Hematopoietic multipotent progenitor cell treated with erythropoietin and hydrocortisone succinate and interleukin-3 and kit ligand, for 8 days (in vitro differentiated cells): ENCODE measurements at regions not wholly inside any gene's neighbourhood (a gene's known extent, or its start where the extent isn't known, plus 50 kb on each side); places are given as distances from the start of the nearest gene placed in this dataset.

Source experiments
- DNase-seq: peaks from one replicate; pipeline ENCODE4 v3.0.0-alpha.2; 2015

DNA sequence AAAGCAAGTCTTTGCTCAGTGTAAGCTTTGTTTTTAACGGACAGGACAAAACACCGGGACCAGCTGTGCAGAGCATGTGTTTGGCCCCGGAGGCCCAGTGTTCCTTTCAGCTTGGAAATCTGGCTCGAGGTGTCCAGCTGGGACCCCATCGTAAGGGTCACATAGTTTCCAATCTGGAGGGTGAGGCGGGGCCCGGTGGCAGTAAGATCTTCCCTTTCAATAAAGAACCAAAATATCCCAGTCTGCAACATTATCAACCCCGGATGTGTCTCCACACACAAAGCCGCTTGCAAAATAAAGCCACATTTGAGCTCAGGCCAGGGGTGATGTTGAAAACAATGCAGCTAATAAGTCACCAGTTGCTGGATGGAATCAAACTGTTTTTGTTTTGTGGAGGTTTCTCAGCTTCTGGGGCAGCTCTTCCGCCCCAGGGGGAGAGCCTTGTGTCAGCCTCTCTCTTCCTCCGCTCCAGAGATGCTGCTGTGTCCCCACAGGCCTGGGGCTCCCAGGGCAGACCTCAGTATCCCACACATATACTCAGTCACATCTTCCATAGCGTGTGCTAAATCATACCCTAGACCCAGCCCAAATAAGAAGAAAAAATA lies 138.6 kb upstream of the GLI2 start:
- DNase-seq = no peak

DNA sequence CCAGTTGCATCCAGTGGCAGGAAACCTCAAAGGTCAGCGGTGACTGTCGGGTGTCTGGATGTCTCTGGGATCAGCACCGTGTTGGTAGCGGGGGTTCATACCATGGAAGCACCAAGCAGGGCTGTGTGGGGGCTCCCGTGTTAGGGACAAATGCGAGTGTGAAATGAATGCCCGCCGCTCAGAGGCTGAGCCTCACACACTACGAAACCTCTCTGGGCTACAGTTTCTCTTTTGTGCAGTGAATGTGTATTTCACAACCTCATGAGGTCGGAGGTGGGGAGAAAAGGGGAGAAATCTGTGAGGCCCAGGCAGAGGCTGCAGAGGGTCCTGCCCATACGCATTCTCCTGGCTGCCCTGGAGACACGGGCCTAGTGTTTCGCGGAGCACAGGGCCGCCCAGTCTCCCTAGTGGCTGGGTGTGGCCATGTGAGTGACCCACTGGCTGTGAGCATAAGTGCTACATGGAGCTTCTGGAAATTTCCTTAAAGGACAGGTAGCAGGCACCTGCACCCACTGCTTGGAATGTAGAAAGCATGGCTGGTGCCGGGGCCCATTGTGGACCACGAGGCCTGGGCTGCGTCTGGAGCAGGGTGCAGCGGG lies 138.0 kb upstream of the GLI2 start:
- DNase-seq = no peak

- DNase-seq = no peak
Measured at GRCh38 chr2:120598416-120598815, 137.3 kb upstream of the GLI2 start.

- no peak for DNase-seq
Measured at GRCh38 chr2:120599072-120599471, 136.6 kb upstream of the GLI2 start.

DNA sequence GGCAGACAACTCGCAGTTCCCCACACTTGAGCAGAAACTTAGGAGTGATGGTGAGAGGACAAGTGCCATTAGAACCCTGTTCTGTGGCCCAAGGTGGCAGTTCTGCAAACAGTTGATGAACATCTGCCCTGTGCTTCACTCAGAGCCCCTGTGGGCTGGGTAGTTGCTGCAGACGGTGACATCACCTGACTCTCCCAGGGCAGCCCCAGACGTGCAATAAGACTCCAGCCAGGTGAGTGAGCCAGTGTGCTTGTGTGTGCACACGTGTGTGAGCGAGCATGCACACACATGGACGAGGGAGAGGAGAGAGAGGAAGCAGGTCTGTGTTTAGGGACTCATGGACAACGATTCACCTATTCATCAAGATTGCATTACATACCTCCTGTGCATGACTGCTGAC lies 136.0 kb upstream of the GLI2 start:
- no peak for DNase-seq

- DNase-seq = no peak
Measured at GRCh38 chr2:120600335-120600734, 135.3 kb upstream of the GLI2 start.

DNA sequence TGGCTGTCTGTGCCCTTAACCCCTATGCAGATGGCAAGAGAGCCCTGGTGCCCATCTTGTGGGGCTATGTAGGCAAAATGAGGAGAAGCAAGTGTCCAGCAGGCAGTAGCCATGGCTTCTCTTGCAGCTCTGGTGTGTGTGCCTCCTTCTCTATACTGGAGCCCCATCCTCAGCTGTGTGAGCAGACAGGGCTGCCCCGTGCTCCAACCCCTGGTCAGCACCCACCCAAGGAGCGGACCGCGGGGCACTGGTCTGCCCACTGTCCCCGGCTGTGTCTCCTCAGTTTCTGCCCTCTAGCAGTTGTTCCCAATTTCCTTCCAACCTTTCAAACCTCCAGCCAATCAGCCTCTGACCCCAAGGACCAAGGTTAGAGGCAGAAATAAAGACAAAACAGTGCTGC lies 134.9 kb upstream of the GLI2 start:
- no peak for DNase-seq

DNA sequence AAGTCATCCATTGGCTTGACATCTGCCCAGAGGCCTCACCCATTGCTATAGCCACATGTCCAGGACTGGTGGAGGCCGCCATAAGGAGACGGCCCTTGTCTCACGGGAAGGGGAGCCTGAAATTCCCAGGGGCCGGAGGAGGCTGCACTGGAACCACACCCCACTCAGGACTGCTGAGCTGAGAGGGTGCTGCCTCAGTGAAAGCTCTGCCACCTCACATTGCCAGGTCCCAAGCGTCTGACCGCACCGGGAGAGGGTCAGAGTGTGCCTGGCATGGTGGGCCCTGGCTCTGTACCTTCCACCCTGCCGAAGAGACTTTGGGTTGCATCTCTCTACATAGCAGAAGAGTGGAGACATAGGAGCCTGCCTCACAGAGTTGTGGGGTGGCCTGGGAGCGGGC lies 134.1 kb upstream of the GLI2 start:
- DNase-seq = no peak

DNA sequence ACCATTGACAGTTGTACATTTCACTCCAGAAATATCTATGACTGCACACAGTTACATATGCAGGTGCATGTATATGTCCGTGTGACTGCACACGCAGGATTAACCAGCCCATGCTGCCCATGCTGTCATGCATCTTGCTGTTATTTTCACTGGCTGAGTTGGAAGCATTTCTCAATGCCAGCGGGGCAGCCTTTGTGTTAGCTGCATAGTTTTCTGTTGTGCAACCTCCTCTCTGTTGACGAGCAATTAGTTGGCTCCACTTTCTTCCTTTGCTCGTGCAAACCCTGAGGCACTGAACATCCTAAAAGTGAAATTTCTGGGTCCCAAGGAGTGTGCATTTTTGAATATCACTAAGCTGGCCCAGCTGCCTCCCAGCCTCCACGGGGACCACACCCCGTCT lies 133.4 kb upstream of the GLI2 start:
- DNase-seq = no peak

DNA sequence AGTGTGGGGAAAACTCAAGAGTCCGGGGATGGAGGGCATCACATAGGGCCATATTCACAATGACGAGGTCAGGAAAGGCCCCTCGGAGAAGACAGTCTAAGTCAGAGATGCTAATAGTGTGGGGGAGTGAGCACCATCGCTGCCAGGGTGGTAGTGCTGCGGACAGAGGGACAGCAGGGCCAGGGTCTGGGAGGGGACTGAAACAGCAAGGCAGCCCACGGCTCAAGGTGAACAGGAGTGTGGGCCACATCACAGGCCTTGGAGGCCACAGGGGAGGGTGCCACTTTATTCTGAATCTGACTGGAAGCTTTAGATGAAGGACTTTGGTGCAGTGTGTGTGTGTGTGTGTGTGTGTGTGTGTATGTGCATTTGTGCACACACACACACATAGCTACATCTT lies 130.9 kb upstream of the GLI2 start:
- DNase-seq = no peak

DNA sequence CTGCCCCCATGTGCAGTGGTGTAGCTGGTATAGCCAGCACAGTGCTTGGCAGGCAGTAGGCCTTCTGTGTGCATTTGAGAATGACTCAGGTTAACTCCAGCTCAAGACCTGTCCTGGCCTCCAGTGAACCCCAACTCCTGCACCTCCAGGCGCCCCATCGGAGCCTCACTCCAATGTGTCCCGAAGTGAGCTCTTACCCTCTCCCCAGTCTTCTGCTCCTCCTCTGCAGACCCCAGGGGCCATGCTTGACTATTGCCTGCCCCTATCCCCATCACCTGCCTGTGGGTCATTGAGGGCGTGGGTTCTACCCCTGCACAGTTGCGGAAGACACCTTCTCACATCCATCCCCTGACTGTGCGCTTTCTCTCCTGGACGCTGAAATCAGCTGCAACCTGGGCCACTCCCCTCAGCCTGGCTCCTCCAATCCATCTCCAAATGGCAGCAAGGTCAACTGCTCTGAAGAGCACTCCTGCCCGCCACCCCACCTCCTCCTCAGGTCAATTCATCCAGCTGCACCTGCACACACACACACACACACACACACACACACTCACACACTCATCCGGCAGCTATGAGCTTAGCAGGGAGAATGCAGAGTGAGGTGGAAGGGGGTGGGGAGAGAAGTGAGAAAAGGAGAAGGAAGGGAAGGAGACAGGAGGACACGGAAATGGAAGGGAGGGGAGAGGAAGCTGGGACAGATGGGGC lies 130.3 kb upstream of the GLI2 start:
- no peak for DNase-seq

GRCh38 chr2:120606280-120606679 lies 129.4 kb upstream of the GLI2 start:
- no peak for DNase-seq

DNA sequence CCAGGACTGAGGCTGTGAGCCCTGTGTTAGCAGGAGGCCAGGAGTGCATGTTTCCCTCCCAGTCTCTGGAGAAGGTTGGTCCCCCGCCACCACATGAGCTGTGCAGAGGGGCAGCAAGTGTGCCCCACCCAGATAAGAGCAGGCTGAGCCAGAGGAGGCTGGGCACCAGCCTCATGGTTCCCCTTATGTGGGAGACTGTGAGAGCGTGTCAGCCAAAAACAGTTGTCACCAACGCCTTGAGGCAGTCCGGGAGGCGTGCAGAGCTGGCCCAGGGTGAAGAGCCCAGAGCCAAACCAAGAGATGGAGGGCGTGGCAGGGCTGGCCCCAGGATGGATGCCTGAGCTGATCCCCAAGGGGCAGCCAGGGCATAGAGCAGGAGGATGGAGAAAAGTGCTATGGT lies 128.7 kb upstream of the GLI2 start:
- DNase-seq = peak; percentile 64

GRCh38 chr2:120607506-120607905 lies 128.2 kb upstream of the GLI2 start:
- DNase-seq = no peak

DNA sequence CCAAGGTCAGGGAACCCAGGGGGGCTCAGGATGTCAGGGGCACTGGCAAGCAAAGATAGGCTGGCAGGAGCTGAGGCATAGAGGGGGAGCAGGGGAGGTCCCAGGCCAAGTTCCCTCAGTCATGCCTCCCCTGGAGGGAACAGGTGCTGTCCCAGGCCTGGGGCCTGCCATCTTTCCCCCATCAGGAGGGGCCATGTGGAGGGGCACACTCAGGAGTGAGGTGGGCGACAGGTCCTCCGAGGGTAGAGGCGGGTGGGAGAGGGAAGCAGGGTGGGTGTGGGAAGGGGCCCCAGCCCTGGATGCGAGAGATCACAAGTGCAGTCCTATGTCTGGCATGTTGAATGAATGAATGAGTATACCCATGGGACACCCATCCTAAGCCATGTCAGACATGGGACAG lies 127.7 kb upstream of the GLI2 start:
- DNase-seq = no peak

DNA sequence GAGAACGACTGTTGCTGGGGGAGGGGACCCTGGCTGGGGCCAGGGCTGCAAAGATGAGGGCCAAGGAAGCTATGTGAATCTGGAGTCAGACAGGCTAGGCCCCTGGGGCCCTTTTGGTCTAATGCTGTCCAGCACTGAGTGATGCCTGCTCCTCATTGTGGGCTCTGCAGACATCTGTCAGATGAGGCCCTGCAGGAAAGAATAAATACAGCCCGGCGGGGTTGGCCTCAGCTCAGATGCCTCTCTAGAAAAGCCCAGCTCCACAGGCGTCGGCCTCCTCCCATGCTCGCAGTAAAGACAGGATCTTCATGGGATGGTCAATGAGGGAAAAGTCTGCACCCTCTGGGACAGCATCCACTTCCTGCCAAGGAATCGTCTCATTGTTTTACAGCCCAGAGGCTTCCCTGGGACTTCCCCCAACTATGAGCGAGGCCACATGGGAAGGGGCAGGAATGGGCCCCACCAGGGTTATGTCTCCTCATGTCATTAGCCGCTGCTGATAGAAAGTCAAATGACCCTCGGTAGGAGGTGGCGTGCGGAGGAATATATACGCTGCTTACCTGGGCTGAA lies 125.8 kb upstream of the GLI2 start:
- no peak for DNase-seq

DNA sequence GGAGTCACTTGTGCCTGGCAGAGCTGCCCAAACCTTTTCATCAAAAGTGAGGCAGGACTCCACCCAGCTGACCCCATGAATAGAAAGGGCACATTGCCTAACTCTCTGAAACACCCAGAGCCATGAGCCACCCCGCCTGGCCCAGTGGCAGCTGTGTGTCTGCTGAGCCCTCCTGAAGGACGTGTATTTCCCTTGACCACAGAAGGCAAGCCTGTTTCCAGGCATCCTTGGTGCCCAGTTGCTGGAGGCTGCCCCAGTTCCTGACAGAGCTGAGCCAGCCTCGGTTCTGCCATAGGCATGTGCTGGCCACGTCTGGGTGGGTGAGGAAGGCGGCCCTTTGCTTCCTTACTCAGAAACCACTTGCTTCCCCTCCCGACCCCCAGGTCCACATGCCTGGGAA lies 124.7 kb upstream of the GLI2 start:
- DNase-seq = no peak

DNA sequence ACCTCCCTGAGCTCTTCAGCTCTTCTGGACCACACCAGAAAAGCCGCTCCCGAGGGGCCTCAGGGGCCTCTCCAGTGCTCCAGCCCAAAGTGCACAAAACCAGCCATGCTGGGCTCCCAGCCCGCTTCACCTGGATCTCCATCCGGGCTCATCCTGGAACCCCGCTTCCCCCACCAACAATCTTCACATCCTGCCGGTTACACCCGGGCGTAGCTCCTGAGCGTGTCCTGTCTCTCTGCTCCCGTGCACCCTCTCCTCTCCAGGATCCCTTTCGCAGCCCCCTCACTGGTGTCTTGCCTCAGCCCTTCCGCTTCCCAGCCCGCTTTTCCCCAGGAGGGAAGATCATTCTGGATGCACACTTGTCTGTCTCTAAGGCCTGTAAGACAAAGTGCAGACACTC lies 123.7 kb upstream of the GLI2 start:
- no peak for DNase-seq

- no peak for DNase-seq
Measured at GRCh38 chr2:120612471-120612870, 123.2 kb upstream of the GLI2 start.

- no peak for DNase-seq
Measured at GRCh38 chr2:120612931-120613330, 122.7 kb upstream of the GLI2 start.

GRCh38 chr2:120613742-120614571 lies 121.7 kb upstream of the GLI2 start:
- no peak for DNase-seq

GRCh38 chr2:120614901-120615300 lies 120.8 kb upstream of the GLI2 start:
- no peak for DNase-seq

GRCh38 chr2:120616261-120616660 lies 119.4 kb upstream of the GLI2 start:
- DNase-seq = no peak
